ENCODE measurements at regions not wholly inside any gene's neighbourhood (a gene's known extent, or its start where the extent isn't known, plus 50 kb on each side); places are given as distances from the start of the nearest gene placed in this dataset.
"Not testable (repeated sequence)": the region's sequence is repeated elsewhere in the genome, so short reads cannot be mapped to it uniquely, and the experiment has no call there.

DNA sequence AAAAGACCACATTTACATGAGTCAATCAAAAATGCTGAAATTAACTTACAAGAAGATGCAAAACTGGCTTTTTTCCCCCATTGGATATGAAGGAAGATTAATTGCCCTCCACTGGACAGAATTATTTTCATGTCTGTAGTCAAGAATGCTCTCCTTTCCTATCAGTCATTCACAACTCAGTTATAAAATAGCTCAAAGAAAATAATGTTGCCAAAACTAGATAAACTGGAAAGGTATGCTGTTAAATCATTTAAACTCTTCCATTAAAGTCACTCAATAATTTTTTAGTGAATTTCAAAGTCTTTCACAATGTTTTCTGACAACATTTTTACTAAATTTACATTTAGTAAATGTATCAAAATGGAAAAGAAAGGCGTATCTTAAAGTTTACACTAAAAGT lies 384.5 kb downstream of the HGF start:
- Histone ChIP-seq H3K79me2 (ENCODE audit: control insufficient read depth, insufficient read depth, low read length) (no peaks in the 10 kb centered on the region), H3K36me3 (ENCODE audit: control insufficient read depth, insufficient read depth, low read length) (no peaks in the 10 kb centered on the region), H3K27ac (ENCODE audit: insufficient read depth, low read length) (no peak overlapping the region), H3K27me3 (ENCODE audit: control insufficient read depth, insufficient read depth, low read length) (no peaks in the 10 kb centered on the region), H3K9me3 (ENCODE audit: control insufficient read depth, insufficient read depth, low read depth, low read length) (no peaks in the 10 kb centered on the region), H4K20me1 (ENCODE audit: control insufficient read depth, extremely low read depth, insufficient read depth, low read length) (no peaks in the 10 kb centered on the region), H3K4me2 (ENCODE audit: extremely low read depth, insufficient read depth, low read length) (no peak overlapping the region), H3K4me3 (replicated peaks in 1 of 4; ENCODE audit: control extremely low read depth in 1 of 4, insufficient read depth in 1 of 4, low read depth in 3 of 4, low read length in 4 of 4) (no peak overlapping the region), H3K4me1 (ENCODE audit: control insufficient read depth, extremely low read depth, insufficient read depth, low read length) (no peaks in the 10 kb centered on the region), H3K9ac (ENCODE audit: insufficient read depth, low read length) (no peak overlapping the region), H2AFZ (ENCODE audit: low read length) (no peak overlapping the region)
- DNase-seq (ENCODE audit: low read depth in 2 of 2), result no peak
- TF ChIP-seq, protein P1, sequence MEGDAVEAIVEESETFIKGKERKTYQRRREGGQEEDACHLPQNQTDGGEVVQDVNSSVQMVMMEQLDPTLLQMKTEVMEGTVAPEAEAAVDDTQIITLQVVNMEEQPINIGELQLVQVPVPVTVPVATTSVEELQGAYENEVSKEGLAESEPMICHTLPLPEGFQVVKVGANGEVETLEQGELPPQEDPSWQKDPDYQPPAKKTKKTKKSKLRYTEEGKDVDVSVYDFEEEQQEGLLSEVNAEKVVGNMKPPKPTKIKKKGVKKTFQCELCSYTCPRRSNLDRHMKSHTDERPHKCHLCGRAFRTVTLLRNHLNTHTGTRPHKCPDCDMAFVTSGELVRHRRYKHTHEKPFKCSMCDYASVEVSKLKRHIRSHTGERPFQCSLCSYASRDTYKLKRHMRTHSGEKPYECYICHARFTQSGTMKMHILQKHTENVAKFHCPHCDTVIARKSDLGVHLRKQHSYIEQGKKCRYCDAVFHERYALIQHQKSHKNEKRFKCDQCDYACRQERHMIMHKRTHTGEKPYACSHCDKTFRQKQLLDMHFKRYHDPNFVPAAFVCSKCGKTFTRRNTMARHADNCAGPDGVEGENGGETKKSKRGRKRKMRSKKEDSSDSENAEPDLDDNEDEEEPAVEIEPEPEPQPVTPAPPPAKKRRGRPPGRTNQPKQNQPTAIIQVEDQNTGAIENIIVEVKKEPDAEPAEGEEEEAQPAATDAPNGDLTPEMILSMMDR (conservative IDR thresholded peaks at IDR 0.05 in 1 of 2, IDR thresholded peaks at IDR 0.05 in 1 of 2; ENCODE audit: low read depth in 1 of 2, low read length in 2 of 2), result no peak
- TF ChIP-seq EZH2 (IDR thresholded peaks at IDR 0.05; ENCODE audit: low read length, missing control alignments), result no peak

DNA sequence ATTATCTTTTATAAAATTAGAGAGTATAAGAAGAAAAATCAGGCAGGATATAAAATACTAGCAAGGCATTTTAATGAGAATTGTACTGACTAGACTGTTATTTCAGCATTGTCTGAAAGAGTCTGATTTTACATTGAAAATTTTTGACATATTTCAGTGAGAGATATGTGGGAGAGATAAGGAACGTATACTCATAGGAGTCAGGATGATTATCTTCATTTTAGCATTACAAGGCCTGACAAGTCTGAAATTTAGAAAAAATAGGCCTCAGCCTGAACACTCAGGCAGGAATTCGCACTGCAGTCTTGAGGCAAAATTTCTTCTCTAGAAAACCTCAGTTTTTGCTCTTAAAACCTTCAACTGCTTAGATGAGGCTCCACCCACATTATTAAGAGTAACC lies 386.0 kb downstream of the HGF start:
- no peaks in the 10 kb centered on the region for H3K4me1 ChIP-seq (ENCODE audit: control insufficient read depth, extremely low read depth, insufficient read depth, low read length)
- no peak overlapping the region for H3K9ac ChIP-seq (ENCODE audit: insufficient read depth, low read length)
- DNase-seq (ENCODE audit: low read depth in 2 of 2), result peak in 1 of 2 donors; percentile 39
- no peaks in the 10 kb centered on the region for H3K79me2 ChIP-seq (ENCODE audit: control insufficient read depth, insufficient read depth, low read length)
- H2AFZ ChIP-seq (ENCODE audit: low read length), result no peak overlapping the region
- TF ChIP-seq EZH2 (IDR thresholded peaks at IDR 0.05; ENCODE audit: low read length, missing control alignments), result no peak
- TF ChIP-seq, protein P1 (conservative IDR thresholded peaks at IDR 0.05 in 1 of 2, IDR thresholded peaks at IDR 0.05 in 1 of 2; ENCODE audit: low read depth in 1 of 2, low read length in 2 of 2), result no peak
- H3K4me3 ChIP-seq (replicated peaks in 1 of 4; ENCODE audit: control extremely low read depth in 1 of 4, insufficient read depth in 1 of 4, low read depth in 3 of 4, low read length in 4 of 4), result no peak overlapping the region
- H3K4me2 ChIP-seq (ENCODE audit: extremely low read depth, insufficient read depth, low read length), result no peak overlapping the region
- no peaks in the 10 kb centered on the region for H3K9me3 ChIP-seq (ENCODE audit: control insufficient read depth, insufficient read depth, low read depth, low read length)
- H3K36me3 ChIP-seq (ENCODE audit: control insufficient read depth, insufficient read depth, low read length), result no peaks in the 10 kb centered on the region
- no peaks in the 10 kb centered on the region for H3K27me3 ChIP-seq (ENCODE audit: control insufficient read depth, insufficient read depth, low read length)
- H4K20me1 ChIP-seq (ENCODE audit: control insufficient read depth, extremely low read depth, insufficient read depth, low read length), result no peaks in the 10 kb centered on the region
- no peak overlapping the region for H3K27ac ChIP-seq (ENCODE audit: insufficient read depth, low read length)

DNA sequence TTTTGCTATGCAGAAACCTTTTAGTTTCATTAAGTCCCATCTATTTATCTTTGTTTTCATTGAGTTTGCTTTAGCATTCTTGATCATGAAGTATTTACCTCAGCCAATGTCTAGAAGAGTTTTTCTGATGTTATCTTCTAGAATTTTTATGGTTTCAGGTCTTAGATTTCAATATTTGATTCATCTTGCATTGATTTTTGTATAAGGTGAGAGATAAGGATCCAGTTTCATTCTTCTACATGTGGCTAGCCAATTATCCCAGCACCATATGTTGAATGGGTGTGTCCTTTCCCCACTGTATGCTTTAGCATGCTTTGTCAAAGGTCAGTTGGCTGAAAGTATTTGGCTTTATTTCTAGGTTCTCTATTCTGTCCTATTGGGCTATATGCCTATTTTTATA lies 395.2 kb downstream of the HGF start:
- not testable (repeated sequence) for H4K20me1 ChIP-seq (ENCODE audit: control insufficient read depth, extremely low read depth, insufficient read depth, low read length); H3K9me3 ChIP-seq (ENCODE audit: control insufficient read depth, insufficient read depth, low read depth, low read length); H3K9ac ChIP-seq (ENCODE audit: insufficient read depth, low read length); H3K27me3 ChIP-seq (ENCODE audit: control insufficient read depth, insufficient read depth, low read length); H3K4me1 ChIP-seq (ENCODE audit: control insufficient read depth, extremely low read depth, insufficient read depth, low read length); H3K36me3 ChIP-seq (ENCODE audit: control insufficient read depth, insufficient read depth, low read length); H3K4me2 ChIP-seq (ENCODE audit: extremely low read depth, insufficient read depth, low read length); H3K27ac ChIP-seq (ENCODE audit: insufficient read depth, low read length); DNase-seq (ENCODE audit: low read depth in 2 of 2); H3K79me2 ChIP-seq (ENCODE audit: control insufficient read depth, insufficient read depth, low read length); H2AFZ ChIP-seq (ENCODE audit: low read length); H3K4me3 ChIP-seq (replicated peaks in 1 of 4; ENCODE audit: control extremely low read depth in 1 of 4, insufficient read depth in 1 of 4, low read depth in 3 of 4, low read length in 4 of 4)

Measured in fibroblast of lung (primary cell).